Renal pelvis (tissue), 1 donor: ENCODE measurements at regions not wholly inside any gene's neighbourhood (a gene's known extent, or its start where the extent isn't known, plus 50 kb on each side); places are given as distances from the start of the nearest gene placed in this dataset.
"Not testable (repeated sequence)": the region's sequence is repeated elsewhere in the genome, so short reads cannot be mapped to it uniquely, and the experiment has no call there.

ENCODE experiments used
- DNase-seq: peaks from one replicate; pipeline ENCODE4 v3.0.0-alpha.2; 2013

GRCh38 chr1:101483982-101484688, 247.3 kb downstream of the S1PR1 start:
- peak; percentile 12 for DNase-seq

- peak; percentile 55 for DNase-seq
These were observed 248.0 kb downstream of the S1PR1 start for GRCh38 chr1:101484689-101485338.

GRCh38 chr1:101485712-101486111, 248.9 kb downstream of the S1PR1 start:
- DNase-seq, result no peak

GRCh38 chr1:101492144-101492543, 255.3 kb downstream of the S1PR1 start:
- not testable (repeated sequence) for DNase-seq

GRCh38 chr1:101493920-101494319, 257.1 kb downstream of the S1PR1 start:
- not testable (repeated sequence) for DNase-seq

- no peak for DNase-seq
These were observed 259.3 kb downstream of the S1PR1 start for GRCh38 chr1:101496109-101496508.

GRCh38 chr1:101497881-101498559, 261.2 kb downstream of the S1PR1 start:
- DNase-seq, result no peak

- not testable (repeated sequence) for DNase-seq
These were observed 267.3 kb downstream of the S1PR1 start for GRCh38 chr1:101504106-101504505.

- DNase-seq, result not testable (repeated sequence)
These were observed 268.4 kb downstream of the S1PR1 start for GRCh38 chr1:101505240-101505639.

GRCh38 chr1:101506541-101507164, 269.8 kb downstream of the S1PR1 start:
- peak; percentile 24 for DNase-seq

GRCh38 chr1:101507547-101507971, 270.7 kb downstream of the S1PR1 start:
- no peak for DNase-seq

GRCh38 chr1:101508913-101509312, 272.1 kb downstream of the S1PR1 start:
- DNase-seq, result no peak

GRCh38 chr1:101509370-101509769, 272.6 kb downstream of the S1PR1 start:
- no peak for DNase-seq

- no peak for DNase-seq
These were observed 274.5 kb downstream of the S1PR1 start for GRCh38 chr1:101511202-101511891.

GRCh38 chr1:101520302-101520701, 283.5 kb downstream of the S1PR1 start:
- DNase-seq, result peak; percentile 23

GRCh38 chr1:101522486-101522885, 285.7 kb downstream of the S1PR1 start:
- no peak for DNase-seq

GRCh38 chr1:101526813-101527212, 290.0 kb downstream of the S1PR1 start:
- DNase-seq, result no peak

GRCh38 chr1:101532377-101532776, 295.6 kb downstream of the S1PR1 start:
- no peak for DNase-seq

- no peak for DNase-seq
These were observed 303.3 kb downstream of the S1PR1 start for GRCh38 chr1:101540161-101540560.

GRCh38 chr1:101546885-101547284, 310.1 kb downstream of the S1PR1 start:
- DNase-seq, result no peak

GRCh38 chr1:101547357-101547756, 310.5 kb downstream of the S1PR1 start:
- DNase-seq, result no peak

- DNase-seq, result no peak
These were observed 311.6 kb downstream of the S1PR1 start for GRCh38 chr1:101548376-101548775.
